K562 (cell line): ENCODE measurements at regions not wholly inside any gene's neighbourhood (a gene's known extent, or its start where the extent isn't known, plus 50 kb on each side); places are given as distances from the start of the nearest gene placed in this dataset.
A peak's percentile ranks its signal among the peaks of the same experiment; 100 is the strongest.

Experiments
- ATF7 ChIP-seq: fragments of 450-650 bp; IDR thresholded peaks from 2 replicates; pipeline ENCODE4 v1.7.1; 2014; ENCODE audit warnings: mild to moderate bottlenecking, moderate library complexity
- CEBPG ChIP-seq, 3 experiments: fragments of 200-800 bp in 1 of 3; sonication (Bioruptor generic) in 1 of 3; sonication (generic) in 1 of 3; formaldehyde crosslinking in 1 of 3; IDR thresholded peaks in 2 of 3; conservative IDR thresholded peaks in 1 of 3; 2 replicates each; pipeline versions ENCODE4 v1.6.1 to v1.8.0; 2016 to 2022; ENCODE audit warnings: missing compliant biosample characterization in 2 of 3, missing genetic modification characterization in 2 of 3, mild to moderate bottlenecking in 1 of 3, missing genetic modification reagents in 1 of 3
- HNRNPK ChIP-seq: fragments of 200-400 bp; formaldehyde crosslinking; IDR thresholded peaks from one replicate; pipeline ENCODE4 v1.6.1; 2018; ENCODE audit warnings: mild to moderate bottlenecking, low read depth, low read length; ENCODE audit not compliant: poor library complexity, severe bottlenecking
- HNRNPLL ChIP-seq: fragments of 200-400 bp; formaldehyde crosslinking; IDR thresholded peaks from 2 replicates; pipeline ENCODE4 v1.6.1; 2017; ENCODE audit warnings: low read length, low read depth, mild to moderate bottlenecking; ENCODE audit not compliant: poor library complexity, severe bottlenecking
- KLF16 ChIP-seq: IDR thresholded peaks from 2 replicates; pipeline ENCODE4 v1.6.1; 2016; ENCODE audit warnings: antibody characterized with exemption
- NR2F6 ChIP-seq: fragments of 450-650 bp; formaldehyde crosslinking; IDR thresholded peaks from 2 replicates; pipeline ENCODE4 v1.4.0; 2020; ENCODE audit warnings: mild to moderate bottlenecking
- RFX1 ChIP-seq: fragments of 450-650 bp; IDR thresholded peaks from 2 replicates; pipeline ENCODE4 v1.6.1; 2016; ENCODE audit warnings: mild to moderate bottlenecking, moderate library complexity
- RFX7 ChIP-seq: fragments of 250-450 bp; sonication (Bioruptor Pico); IDR thresholded peaks from 2 replicates; pipeline ENCODE4 v1.5.1; 2021; ENCODE audit warnings: mild to moderate bottlenecking
- SMARCB1 ChIP-seq: IDR thresholded peaks from 2 replicates; pipeline ENCODE4 v1.6.1; 2011; ENCODE audit warnings: improper control_type of control experiment, low read depth; ENCODE audit not compliant: insufficient read length
- TARDBP ChIP-seq: fragments of 450-650 bp; IDR thresholded peaks from 2 replicates; pipeline ENCODE4 v1.6.1; 2016
- THAP12 ChIP-seq: fragments of 250-450 bp; sonication (Bioruptor Pico); IDR thresholded peaks from 2 replicates; pipeline ENCODE4 v1.9.0; 2021; ENCODE audit warnings: mild to moderate bottlenecking, inconsistent platforms
- TOE1 ChIP-seq, 2 experiments: fragments of 450-650 bp in 1 of 2; sonication (generic) in 1 of 2; formaldehyde crosslinking in 1 of 2; IDR thresholded peaks; 2 replicates each; pipeline versions ENCODE4 v1.7.1 to v1.8.0; 2016 to 2022; ENCODE audit warnings: borderline replicate concordance in 2 of 2, mild to moderate bottlenecking in 2 of 2, antibody characterized with exemption in 1 of 2, inconsistent platforms in 1 of 2, low read depth in 1 of 2, missing genetic modification reagents in 1 of 2, moderate library complexity in 1 of 2
- ZBTB8A ChIP-seq: fragments of 450-650 bp; IDR thresholded peaks from 2 replicates; pipeline ENCODE4 v1.6.1; 2018; ENCODE audit warnings: mild to moderate bottlenecking, moderate library complexity; ENCODE audit not compliant: partially characterized antibody
- ZKSCAN1 ChIP-seq: fragments of 150-350 bp; IDR thresholded peaks from 2 replicates; pipeline ENCODE4 v1.6.1; 2016; ENCODE audit warnings: low read depth, low read length
- ZNF512 ChIP-seq: IDR thresholded peaks from 2 replicates; pipeline ENCODE4 v1.6.1; 2016; ENCODE audit warnings: missing genetic modification characterization, missing compliant biosample characterization
- ZNF707 ChIP-seq: fragments of 250-450 bp; sonication (Bioruptor Pico); conservative IDR thresholded peaks from 2 replicates; pipeline ENCODE4 v1.8.0; 2022; ENCODE audit warnings: inconsistent platforms, mild to moderate bottlenecking, moderate library complexity

DNA sequence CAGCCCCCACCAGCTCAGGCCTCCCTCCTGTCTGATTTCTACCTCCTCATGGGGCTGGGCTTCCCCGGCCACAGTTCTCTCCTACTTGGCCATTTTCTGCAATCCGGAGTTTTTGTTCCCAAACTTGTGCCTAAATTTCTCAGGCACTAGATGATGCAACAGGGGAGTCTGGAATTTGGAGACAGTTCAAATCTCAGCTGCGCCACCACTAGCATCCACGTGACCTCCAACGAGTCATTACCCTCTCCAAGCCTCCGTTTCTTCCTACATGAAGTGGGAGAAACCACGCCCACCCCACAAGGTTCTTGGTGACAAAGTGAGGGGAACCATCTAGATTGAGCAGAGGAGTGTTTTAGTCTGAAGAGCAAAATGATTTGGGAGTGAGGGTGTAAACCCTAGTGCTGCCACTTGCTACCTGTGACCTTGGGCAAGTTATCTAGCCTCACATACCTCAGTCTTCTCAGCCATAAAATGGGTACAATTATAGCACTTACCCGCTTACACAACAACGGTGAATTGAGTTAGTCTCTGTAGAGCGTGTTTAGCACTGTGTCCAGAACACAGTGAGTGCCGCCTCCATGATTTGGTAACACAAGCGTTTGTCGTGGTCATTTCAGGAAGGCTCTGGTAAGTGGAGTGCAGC is 61.4 kb upstream of the ASAP2 start (continued):
- TF ChIP-seq ZNF512 (no peak), NR2F6 (CRISPR knock-in tag) (no peak), ZKSCAN1 (no peak), RFX1 (no peak), CEBPG (CRISPR knock-in tag; IDR thresholded peaks at IDR 0.05) (peak; percentile 74; the same call in 1 of the 2 replicates), CEBPG (tag; conservative IDR thresholded peaks at IDR 0.05 in 1 of 2, IDR thresholded peaks at IDR 0.05 in 1 of 2) (peak; percentile 73 to 90; a peak in 3 of 4 replicates), ZBTB8A (no peak), ZNF707 (CRISPR knock-in tag) (no peak), ATF7 (0 out of 2 replicates have a peak, but pooled peaks have one; percentile 24), TARDBP (no peak; the same call in 1 of the 2 replicates), SMARCB1 (no peak), THAP12 (no peak), TOE1 (IDR thresholded peaks at IDR 0.05; ENCODE audit: borderline replicate concordance) (peak; percentile 26; the same call in 1 of the 2 replicates), TOE1 (CRISPR knock-in tag; IDR thresholded peaks at IDR 0.05; ENCODE audit: borderline replicate concordance, low read depth) (no peak), HNRNPK (no peak), KLF16 (no peak), RFX7 (CRISPR knock-in tag) (no peak), HNRNPLL (no peak)
